Suppressor macrophage (primary cell): ENCODE measurements at regions not wholly inside any gene's neighbourhood (a gene's known extent, or its start where the extent isn't known, plus 50 kb on each side); places are given as distances from the start of the nearest gene placed in this dataset.
A peak's percentile ranks its signal among the peaks of the same experiment; 100 is the strongest.
"Not testable (repeated sequence)": the region's sequence is repeated elsewhere in the genome, so short reads cannot be mapped to it uniquely, and the experiment has no call there.

ENCODE experiments used
- DNase-seq, 4 experiments: peaks; one replicate each; pipeline ENCODE4 v3.0.0-alpha.2; 2020 to 2022

- no peak for DNase-seq
Observed at GRCh38 chr11:86147004-86147403, 78.1 kb upstream of the PICALM start.

GRCh38 chr11:86145439-86146156 lies 76.7 kb upstream of the PICALM start:
- DNase-seq: no peak

- DNase-seq: peak; percentile 36 to 75 (median 58)
Observed at GRCh38 chr11:86144846-86145245, 76.0 kb upstream of the PICALM start.

- DNase-seq: not testable (repeated sequence)
Observed at GRCh38 chr11:86144087-86144486, 75.2 kb upstream of the PICALM start.

GRCh38 chr11:86143087-86144030 lies 74.5 kb upstream of the PICALM start:
- DNase-seq: peak; percentile 53 to 77 (median 64)

- peak in 2 of 4 experiments; percentile 13 to 33 for DNase-seq
Observed at GRCh38 chr11:86142170-86142569, 73.3 kb upstream of the PICALM start.

- DNase-seq: peak; percentile 49 to 81 (median 68)
Observed at GRCh38 chr11:86141727-86142126, 72.8 kb upstream of the PICALM start.

GRCh38 chr11:86140334-86140990 lies 71.6 kb upstream of the PICALM start:
- DNase-seq: peak; percentile 34 to 69 (median 63)

GRCh38 chr11:86138958-86139357 lies 70.1 kb upstream of the PICALM start:
- peak; percentile 68 to 92 (median 86) for DNase-seq

- DNase-seq: peak in 3 of 4 experiments; percentile 33 to 45 (median 33)
Observed at GRCh38 chr11:86136538-86136937, 67.7 kb upstream of the PICALM start.

- DNase-seq: no peak
Observed at GRCh38 chr11:86135319-86135714, 66.4 kb upstream of the PICALM start.

- DNase-seq: peak; percentile 51 to 78 (median 64)
Observed at GRCh38 chr11:86134580-86135318, 65.9 kb upstream of the PICALM start.

- no peak for DNase-seq
Observed at GRCh38 chr11:86132667-86133249, 63.9 kb upstream of the PICALM start.

- peak in 1 of 4 experiments; percentile 32 for DNase-seq
Observed at GRCh38 chr11:86129740-86130540, 61.1 kb upstream of the PICALM start.

GRCh38 chr11:86128914-86129313 lies 60.0 kb upstream of the PICALM start:
- DNase-seq: no peak

- no peak for DNase-seq
Observed at GRCh38 chr11:86126862-86127261, 58.0 kb upstream of the PICALM start.

GRCh38 chr11:86124251-86125233 lies 55.7 kb upstream of the PICALM start:
- no peak for DNase-seq

- no peak for DNase-seq
Observed at GRCh38 chr11:86122773-86123172, 53.9 kb upstream of the PICALM start.

GRCh38 chr11:86120807-86121206 lies 51.9 kb upstream of the PICALM start:
- DNase-seq: no peak

GRCh38 chr11:86119906-86120305 lies 51.0 kb upstream of the PICALM start:
- DNase-seq: no peak
